ENCODE measurements at regions not wholly inside any gene's neighbourhood (a gene's known extent, or its start where the extent isn't known, plus 50 kb on each side); places are given as distances from the start of the nearest gene placed in this dataset.
A peak's percentile ranks its signal among the peaks of the same experiment; 100 is the strongest.
"Not testable (repeated sequence)": the region's sequence is repeated elsewhere in the genome, so short reads cannot be mapped to it uniquely, and the experiment has no call there.

DNA sequence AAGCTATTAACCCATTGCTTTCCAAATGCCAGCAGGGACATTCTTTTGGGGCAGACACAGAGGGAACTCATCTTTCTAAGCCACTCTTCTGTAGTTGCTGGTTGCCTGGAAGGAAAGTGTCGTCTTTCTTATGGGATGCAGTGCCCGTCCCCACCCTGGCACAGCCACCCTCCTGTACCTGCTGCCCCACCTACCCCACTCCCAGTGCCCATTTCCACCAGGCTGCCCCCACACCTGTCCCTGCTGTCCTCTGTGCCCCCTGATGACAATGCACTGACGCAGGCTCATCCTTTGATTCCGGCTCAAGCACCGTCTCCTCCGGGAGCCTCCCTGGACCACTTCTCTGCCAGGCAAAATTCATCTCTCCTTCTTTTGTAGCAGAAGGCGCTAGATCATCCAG, 190.4 kb upstream of the CDH5 start:
- Histone ChIP-seq H3K4me3 (no peak overlapping the region), H3K27ac (no peak overlapping the region), H3K4me1 (replicated peaks in 1 of 2) (no peaks in the 10 kb centered on the region)
- no peak for ATAC-seq (replicated peaks in 6 of 8)
- in situ Hi-C loops (cut with MboI; ENCODE audit: low pct_unique_long_range_greater_than_20kb in 2 of 9, low sequenced_read_pairs in 9 of 9, unreplicated experiment in 9 of 9): no loop called here
- WGBS, 10 experiments: 100% methylated on average over 1 of the region's 7 CpGs; no CpG with 5 or more reads in 9 of the 10 experiments

- in situ Hi-C loops (cut with MboI; ENCODE audit: low pct_unique_long_range_greater_than_20kb in 2 of 9, low sequenced_read_pairs in 9 of 9, unreplicated experiment in 9 of 9): no loop called here
- Histone ChIP-seq H3K27ac (no peak overlapping the region), H3K4me1 (replicated peaks in 1 of 2) (no peaks in the 10 kb centered on the region), H3K4me3 (no peak overlapping the region)
- no peak for ATAC-seq (replicated peaks in 6 of 8)
- WGBS, 10 experiments: 20 to 82% (median 51%) methylated on average over 1 to 4 of the region's 4 CpGs; no CpG with 5 or more reads in 2 of the 10 experiments
These were observed 190.9 kb upstream of the CDH5 start for GRCh38 chr16:66175636-66176035.

DNA sequence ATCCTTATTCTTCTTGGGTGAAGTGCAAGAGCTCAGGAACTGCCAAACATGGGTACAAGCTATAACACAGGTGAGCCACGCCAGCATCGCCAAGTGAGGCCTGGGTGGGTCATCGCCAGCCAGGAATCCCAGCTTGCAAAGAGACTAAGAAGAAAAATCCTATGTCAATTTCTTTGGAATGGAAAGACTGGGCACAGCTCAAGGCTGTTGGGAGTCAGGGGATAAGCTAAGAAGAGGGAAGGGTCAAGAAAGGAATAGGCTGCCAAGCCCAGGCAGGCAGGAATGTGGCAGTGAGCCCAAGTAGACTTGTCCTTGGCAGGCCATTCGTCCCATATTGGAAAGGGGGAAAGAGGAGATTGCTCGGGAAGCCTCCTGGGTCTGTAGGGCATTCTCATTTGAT, 191.4 kb upstream of the CDH5 start:
- ATAC-seq (replicated peaks in 6 of 8): no peak
- in situ Hi-C loops (cut with MboI; ENCODE audit: low pct_unique_long_range_greater_than_20kb in 2 of 9, low sequenced_read_pairs in 9 of 9, unreplicated experiment in 9 of 9): no loop called here

DNA sequence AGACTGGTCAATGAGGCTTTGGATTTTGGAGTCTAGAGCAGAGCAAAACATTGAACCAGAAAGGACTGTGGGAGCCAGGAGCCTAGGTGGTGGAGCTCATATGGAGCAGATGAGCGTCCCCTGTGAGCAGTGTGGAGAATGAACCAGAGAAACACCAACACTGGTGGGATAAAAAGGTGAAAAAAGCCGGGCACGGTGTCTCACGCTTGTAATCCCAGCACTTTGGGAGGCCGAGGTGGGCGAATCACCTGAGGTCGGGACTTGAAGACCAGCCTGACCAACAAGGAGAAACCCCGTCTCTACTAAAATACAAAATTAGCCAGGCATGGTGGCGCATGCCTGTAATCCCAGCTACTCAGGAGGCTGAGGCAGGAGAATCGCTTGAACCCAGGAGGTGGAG, 192.7 kb upstream of the CDH5 start:
- 67 to 97% (median 84%) methylated on average over 1 to 7 of the region's 10 CpGs; no CpG with 5 or more reads in 3 of the 10 experiments for WGBS, 10 experiments
- H3K27ac ChIP-seq; ATAC-seq (replicated peaks in 6 of 8); in situ Hi-C loops (cut with MboI; ENCODE audit: low pct_unique_long_range_greater_than_20kb in 2 of 9, low sequenced_read_pairs in 9 of 9, unreplicated experiment in 9 of 9); H3K4me1 ChIP-seq (replicated peaks in 1 of 2); H3K4me3 ChIP-seq: not testable (repeated sequence)

More for the DNA sequence above, 191.4 kb upstream of the CDH5 start:
- 20 to 100% (median 93%) methylated on average over 2 to 5 of the region's 5 CpGs; no CpG with 5 or more reads in 2 of the 10 experiments for WGBS, 10 experiments
- Histone ChIP-seq H3K4me1 (replicated peaks in 1 of 2) (no peaks in the 10 kb centered on the region), H3K4me3 (no peak overlapping the region), H3K27ac (no peak overlapping the region)

GRCh38 chr16:66173181-66173580, 193.3 kb upstream of the CDH5 start:
- H3K27ac ChIP-seq; H3K4me3 ChIP-seq; ATAC-seq (replicated peaks in 6 of 8); in situ Hi-C loops (cut with MboI; ENCODE audit: low pct_unique_long_range_greater_than_20kb in 2 of 9, low sequenced_read_pairs in 9 of 9, unreplicated experiment in 9 of 9); H3K4me1 ChIP-seq (replicated peaks in 1 of 2): not testable (repeated sequence)
- 50 to 100% (median 92%) methylated on average over 1 to 2 of the region's 6 CpGs; no CpG with 5 or more reads in 4 of the 10 experiments for WGBS, 10 experiments

GRCh38 chr16:66172463-66172862, 194.0 kb upstream of the CDH5 start:
- no peak overlapping the region for H3K4me3 ChIP-seq
- no peak for ATAC-seq (replicated peaks in 6 of 8)
- 60 to 93% (median 80%) methylated on average over 1 to 3 of the region's 4 CpGs; no CpG with 5 or more reads in 3 of the 10 experiments for WGBS, 10 experiments
- in situ Hi-C loops (cut with MboI; ENCODE audit: low pct_unique_long_range_greater_than_20kb in 2 of 9, low sequenced_read_pairs in 9 of 9, unreplicated experiment in 9 of 9): no loop called here
- no peak overlapping the region for H3K27ac ChIP-seq
- H3K4me1 ChIP-seq (replicated peaks in 1 of 2): no peaks in the 10 kb centered on the region

GRCh38 chr16:66171578-66171977, 194.9 kb upstream of the CDH5 start:
- H3K4me1 ChIP-seq (replicated peaks in 1 of 2): no peaks in the 10 kb centered on the region
- in situ Hi-C loops (cut with MboI; ENCODE audit: low pct_unique_long_range_greater_than_20kb in 2 of 9, low sequenced_read_pairs in 9 of 9, unreplicated experiment in 9 of 9): no loop called here
- WGBS, 10 experiments: 70 to 100% (median 80%) methylated on average over 1 to 3 of the region's 3 CpGs; no CpG with 5 or more reads in 3 of the 10 experiments
- H3K4me3 ChIP-seq: no peak overlapping the region
- no peak overlapping the region for H3K27ac ChIP-seq
- no peak for ATAC-seq (replicated peaks in 6 of 8)

- Histone ChIP-seq H3K27ac (no peak overlapping the region), H3K4me3 (no peak overlapping the region), H3K4me1 (replicated peaks in 1 of 2) (no peaks in the 10 kb centered on the region)
- in situ Hi-C loops (cut with MboI; ENCODE audit: low pct_unique_long_range_greater_than_20kb in 2 of 9, low sequenced_read_pairs in 9 of 9, unreplicated experiment in 9 of 9): no loop called here
- WGBS, 10 experiments: 71 to 92% (median 82%) methylated on average over 1 to 3 of the region's 3 CpGs; no CpG with 5 or more reads in 6 of the 10 experiments
- no peak for ATAC-seq (replicated peaks in 6 of 8)
These were observed 195.5 kb upstream of the CDH5 start for GRCh38 chr16:66170989-66171388.

DNA sequence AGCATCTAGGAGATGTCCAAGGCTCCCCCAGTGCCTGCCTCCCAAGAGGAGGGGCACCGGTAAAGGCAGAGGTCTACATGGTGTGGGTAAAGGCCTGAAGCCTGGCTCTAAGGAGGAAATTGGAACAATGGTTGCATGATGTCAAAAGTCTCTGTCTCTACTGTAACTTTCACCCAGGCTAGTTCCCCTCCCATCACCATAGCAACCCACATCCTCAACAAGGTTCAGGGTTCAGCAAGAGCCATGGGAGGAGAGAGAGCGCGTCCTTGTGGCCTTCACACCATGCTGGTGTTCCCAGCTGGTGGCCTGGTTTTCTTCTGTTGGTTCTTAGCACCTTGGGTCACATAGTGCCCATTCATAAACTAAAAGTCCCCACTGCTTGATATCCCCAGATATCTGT, 196.7 kb upstream of the CDH5 start:
- Histone ChIP-seq H3K4me1 (replicated peaks in 1 of 2) (no peaks in the 10 kb centered on the region), H3K4me3 (no peak overlapping the region), H3K27ac (no peak overlapping the region)
- in situ Hi-C loops (cut with MboI; ENCODE audit: low pct_unique_long_range_greater_than_20kb in 2 of 9, low sequenced_read_pairs in 9 of 9, unreplicated experiment in 9 of 9): no loop called here
- ATAC-seq (replicated peaks in 6 of 8): no peak
- WGBS, 10 experiments: 83 to 100% (median 100%) methylated on average over 1 to 3 of the region's 3 CpGs; no CpG with 5 or more reads in 4 of the 10 experiments

DNA sequence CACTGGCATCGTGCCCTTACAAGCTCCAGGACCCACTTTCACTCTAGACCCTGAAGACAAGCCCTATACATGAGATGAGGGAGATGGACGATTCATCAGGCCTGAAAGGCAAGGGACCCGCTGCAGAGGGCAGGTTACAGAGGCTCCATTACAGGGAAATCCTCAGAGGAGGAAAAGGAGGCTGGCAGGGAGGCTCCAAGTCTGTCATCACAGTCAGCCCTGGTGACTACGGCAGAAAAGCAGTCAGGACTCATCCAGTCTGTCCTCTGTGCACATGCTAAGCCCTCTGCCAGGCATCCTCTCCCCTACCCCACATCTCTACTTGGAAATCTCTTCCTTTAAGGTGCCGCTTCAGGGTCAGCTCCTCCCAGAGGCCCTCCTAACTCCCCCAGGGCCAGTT, 197.7 kb upstream of the CDH5 start:
- WGBS, 10 experiments: 0 to 81% (median 55%) methylated on average over 1 to 3 of the region's 5 CpGs; no CpG with 5 or more reads in 6 of the 10 experiments
- no peaks in the 10 kb centered on the region for H3K4me1 ChIP-seq (replicated peaks in 1 of 2)
- H3K4me3 ChIP-seq: no peak overlapping the region
- ATAC-seq (replicated peaks in 6 of 8): no peak
- in situ Hi-C loops (cut with MboI; ENCODE audit: low pct_unique_long_range_greater_than_20kb in 2 of 9, low sequenced_read_pairs in 9 of 9, unreplicated experiment in 9 of 9): no loop called here
- H3K27ac ChIP-seq: no peak overlapping the region

- ATAC-seq (replicated peaks in 6 of 8): peak in 1 of 8 experiments; percentile 31
- in situ Hi-C loops (cut with MboI; ENCODE audit: low pct_unique_long_range_greater_than_20kb in 2 of 9, low sequenced_read_pairs in 9 of 9, unreplicated experiment in 9 of 9): no loop called here
- Histone ChIP-seq H3K4me1 (replicated peaks in 1 of 2) (no peaks in the 10 kb centered on the region), H3K4me3 (no peak overlapping the region), H3K27ac (no peak overlapping the region)
- WGBS, 10 experiments: 67 to 100% (median 86%) methylated on average over 2 to 8 of the region's 12 CpGs; no CpG with 5 or more reads in 1 of the 10 experiments
These were observed 198.8 kb upstream of the CDH5 start for GRCh38 chr16:66167564-66168291.

DNA sequence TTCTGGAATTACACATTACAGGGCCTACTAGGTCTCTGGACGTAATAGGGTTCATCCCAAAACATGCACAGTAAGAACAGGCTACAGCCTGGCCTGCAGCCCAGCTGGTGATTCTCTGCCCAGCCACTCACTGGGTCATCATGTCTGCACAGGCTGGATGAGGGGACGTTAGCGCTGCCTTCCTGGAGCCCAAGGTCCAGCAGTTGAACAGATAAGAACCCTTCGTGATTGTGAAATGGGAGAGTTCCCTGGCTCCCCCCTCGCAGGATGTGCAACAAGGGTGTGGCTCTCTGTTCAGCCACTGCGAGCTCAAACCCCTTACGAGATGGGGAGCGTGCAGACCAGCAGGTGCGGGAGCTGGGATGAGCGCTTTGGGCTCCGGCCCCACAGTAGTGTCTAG, 200.0 kb upstream of the CDH5 start:
- no peak overlapping the region for H3K27ac ChIP-seq
- ATAC-seq (replicated peaks in 6 of 8): no peak
- no peaks in the 10 kb centered on the region for H3K4me1 ChIP-seq (replicated peaks in 1 of 2)
- H3K4me3 ChIP-seq: no peak overlapping the region
- WGBS, 10 experiments: 90 to 100% (median 98%) methylated on average over 1 to 7 of the region's 11 CpGs; no CpG with 5 or more reads in 6 of the 10 experiments
- in situ Hi-C loops (cut with MboI; ENCODE audit: low pct_unique_long_range_greater_than_20kb in 2 of 9, low sequenced_read_pairs in 9 of 9, unreplicated experiment in 9 of 9): no loop called here

DNA sequence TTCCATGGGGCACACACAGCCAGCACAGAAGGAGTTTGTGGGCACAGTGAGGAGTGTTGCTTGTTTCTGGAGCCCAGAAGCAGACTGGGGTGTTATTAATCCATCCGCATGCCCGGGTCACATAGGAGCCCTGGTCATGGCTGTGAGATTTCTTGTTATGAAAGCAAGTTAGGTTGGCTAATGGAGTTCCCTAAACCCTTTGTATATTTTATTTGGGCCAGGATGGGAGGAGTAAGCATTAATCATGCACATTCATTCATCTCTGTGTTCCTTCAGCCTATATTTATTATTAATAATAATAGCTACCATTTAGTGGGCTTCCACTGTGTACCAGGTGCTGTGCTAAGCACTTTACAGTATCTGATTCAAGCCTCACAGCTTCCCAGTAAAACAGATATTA, 200.6 kb upstream of the CDH5 start:
- no peak for ATAC-seq (replicated peaks in 6 of 8)
- no peak overlapping the region for H3K4me3 ChIP-seq
- in situ Hi-C loops (cut with MboI; ENCODE audit: low pct_unique_long_range_greater_than_20kb in 2 of 9, low sequenced_read_pairs in 9 of 9, unreplicated experiment in 9 of 9): no loop called here
- no peak overlapping the region for H3K27ac ChIP-seq
- H3K4me1 ChIP-seq (replicated peaks in 1 of 2): no peaks in the 10 kb centered on the region
- whole genome bisulfite sequencing, 10 experiments: 50 to 73% (median 50%) methylated on average over 2 of the region's 2 CpGs; no CpG with 5 or more reads in 6 of the 10 experiments
